HG03159 (cell line): ENCODE measurements at regions not wholly inside any gene's neighbourhood (a gene's known extent, or its start where the extent isn't known, plus 50 kb on each side); places are given as distances from the start of the nearest gene placed in this dataset.

Experiments used
- ATAC-seq: cut with Tn5 transposase; IDR thresholded peaks from one replicate; pipeline ENCODE4 v1.9.1; 2021; ENCODE audit warnings: mild to moderate bottlenecking, moderate library complexity; ENCODE audit not compliant: unreplicated experiment

DNA sequence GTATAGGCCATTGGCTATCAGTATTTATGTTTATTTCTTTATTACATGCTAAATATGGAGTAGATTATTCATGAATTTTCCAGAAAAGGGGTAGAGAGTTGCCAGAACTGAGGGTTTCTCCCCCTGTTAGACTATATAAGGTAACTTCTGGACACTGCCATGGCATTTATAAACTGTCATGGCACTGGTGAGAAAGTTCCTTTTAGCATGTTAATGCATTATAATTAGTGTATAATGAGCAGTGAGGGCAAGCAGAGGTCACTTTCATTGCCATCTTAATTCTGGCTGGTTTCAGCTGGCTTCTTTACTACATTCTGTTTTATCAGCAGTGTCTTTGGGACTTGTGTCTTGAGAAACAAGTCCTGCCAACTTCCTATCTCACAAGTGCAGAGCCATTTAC, 220.0 kb upstream of the CNR1 start:
- ATAC-seq: no peak

GRCh38 chr6:88383183-88383582, 217.0 kb upstream of the CNR1 start:
- ATAC-seq: no peak

DNA sequence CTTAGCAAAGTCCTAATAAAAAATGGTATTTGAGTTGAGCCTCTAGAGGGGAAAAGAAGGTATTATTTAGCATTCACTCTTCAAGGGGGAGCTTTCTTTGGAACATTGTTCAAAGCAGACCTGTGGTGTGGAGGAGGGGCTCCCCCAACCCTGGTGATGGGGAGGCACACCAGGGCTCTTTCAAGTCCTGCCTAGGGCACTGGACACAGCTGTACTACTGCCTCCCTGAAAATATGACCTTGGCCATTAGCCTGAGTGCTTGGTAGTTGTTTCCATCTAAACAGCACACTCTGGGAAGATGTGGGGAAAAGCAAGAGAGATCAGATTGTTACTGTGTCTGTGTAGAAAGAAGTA, 215.1 kb upstream of the CNR1 start:
- no peak for ATAC-seq

- no peak for ATAC-seq
Measured at GRCh38 chr6:88380618-88381288, 214.6 kb upstream of the CNR1 start.

DNA sequence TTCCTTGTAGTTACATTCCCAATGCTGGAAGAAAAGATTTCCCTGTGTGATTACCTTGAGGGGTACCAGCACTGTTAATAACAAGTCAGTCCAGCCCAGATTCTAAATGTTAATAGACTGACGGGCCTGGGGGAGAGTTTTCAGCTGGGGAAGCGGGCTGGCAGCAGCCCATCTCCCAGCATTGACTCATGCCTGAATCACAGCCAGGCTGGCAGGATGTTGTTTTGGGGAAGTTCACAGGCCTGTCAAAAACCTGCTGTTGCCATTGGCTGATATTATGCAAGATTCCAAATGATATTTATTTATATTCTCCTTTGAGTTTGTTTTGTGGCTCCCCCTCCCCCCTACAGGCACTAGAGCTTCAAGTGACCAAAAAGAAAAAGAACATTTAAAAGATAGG, 213.9 kb upstream of the CNR1 start:
- ATAC-seq: no peak

DNA sequence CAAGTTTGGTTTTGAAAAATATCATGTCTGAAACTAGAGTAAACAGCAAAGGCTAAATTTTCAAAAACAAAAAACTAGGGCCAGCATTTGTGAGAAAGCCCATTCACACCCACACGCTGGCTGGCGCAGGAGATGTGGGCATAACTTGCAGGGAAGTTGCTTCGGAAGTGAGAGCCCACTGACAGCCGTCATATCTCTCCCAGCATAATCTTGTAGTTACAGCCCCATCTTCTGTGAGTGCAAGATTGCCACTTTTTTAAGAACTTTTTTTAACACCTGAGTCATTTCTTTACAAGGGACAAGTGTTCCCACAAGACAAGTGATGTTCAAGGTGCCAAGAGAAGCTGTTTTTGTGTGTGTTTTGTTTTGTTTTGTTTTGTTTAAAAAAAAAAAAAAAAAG, 212.5 kb upstream of the CNR1 start:
- ATAC-seq: no peak

- no peak for ATAC-seq
Measured at GRCh38 chr6:88377976-88378568, 211.9 kb upstream of the CNR1 start.

DNA sequence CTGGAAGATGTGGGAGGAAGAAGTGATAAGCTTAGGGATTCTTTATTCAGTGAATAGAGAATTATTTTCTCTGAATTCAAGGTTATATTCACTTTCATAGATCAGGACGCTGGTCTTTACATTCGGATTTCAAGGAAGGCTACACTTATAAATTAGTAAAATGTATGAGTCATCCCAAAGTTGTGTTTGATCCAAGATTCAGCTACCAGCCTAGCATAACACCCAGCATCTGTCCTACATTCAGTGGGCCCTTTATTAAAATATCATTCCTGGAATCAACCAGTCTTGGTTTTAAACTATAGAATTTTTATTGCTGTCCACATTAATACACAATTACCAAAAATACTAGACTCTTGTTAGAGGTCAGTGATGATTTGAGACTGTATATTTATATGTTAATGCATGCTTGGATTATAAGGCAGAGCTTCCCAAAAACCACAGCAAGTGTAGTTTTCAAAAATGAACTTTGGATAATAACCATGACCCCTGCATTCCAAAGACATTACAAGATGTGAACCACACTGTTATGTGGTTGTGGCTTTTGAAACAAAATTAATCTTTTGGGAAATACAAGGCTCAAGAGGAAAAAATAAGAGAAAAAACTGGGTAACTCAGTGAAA, 210.7 kb upstream of the CNR1 start:
- no peak for ATAC-seq

DNA sequence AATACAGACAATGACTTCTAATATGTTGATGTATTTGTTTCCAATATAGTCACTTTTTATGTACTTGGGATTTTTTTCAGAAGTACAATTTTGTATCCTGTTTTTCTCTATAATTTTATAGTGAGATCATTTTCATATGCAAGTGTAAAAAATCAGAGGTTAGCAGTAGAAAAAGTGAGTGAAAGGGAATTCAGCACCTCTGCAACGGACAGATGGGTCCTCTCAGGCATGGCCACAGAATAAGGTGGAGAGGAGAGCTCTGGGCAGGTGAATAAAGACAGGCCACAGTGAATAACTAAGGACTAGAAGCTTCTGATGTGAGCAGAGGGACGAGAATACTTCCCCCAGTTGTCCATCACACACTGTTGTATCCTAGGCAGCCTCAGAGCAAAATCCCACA, 210.1 kb upstream of the CNR1 start:
- ATAC-seq: no peak

GRCh38 chr6:88374553-88374952, 208.4 kb upstream of the CNR1 start:
- ATAC-seq: no peak

DNA sequence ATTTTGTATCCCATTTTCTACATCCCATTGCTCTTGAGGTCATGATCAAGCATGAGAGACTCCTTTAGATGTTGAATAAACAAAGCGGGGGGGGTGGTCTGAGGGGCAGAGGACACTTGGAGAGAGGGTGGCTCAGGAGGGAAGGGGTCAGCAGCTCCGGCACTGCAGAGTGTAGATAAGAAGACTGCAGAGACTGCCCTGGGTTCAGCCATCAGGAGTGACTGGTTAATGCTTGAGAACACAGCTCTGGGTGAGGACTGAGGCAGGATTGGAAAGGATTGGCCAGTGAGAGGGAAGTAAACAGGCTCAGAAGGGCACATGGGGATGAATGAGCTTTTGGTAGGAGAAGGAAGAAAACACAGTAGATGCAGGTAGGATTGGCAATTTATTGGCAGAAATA, 205.3 kb upstream of the CNR1 start:
- ATAC-seq: no peak

DNA sequence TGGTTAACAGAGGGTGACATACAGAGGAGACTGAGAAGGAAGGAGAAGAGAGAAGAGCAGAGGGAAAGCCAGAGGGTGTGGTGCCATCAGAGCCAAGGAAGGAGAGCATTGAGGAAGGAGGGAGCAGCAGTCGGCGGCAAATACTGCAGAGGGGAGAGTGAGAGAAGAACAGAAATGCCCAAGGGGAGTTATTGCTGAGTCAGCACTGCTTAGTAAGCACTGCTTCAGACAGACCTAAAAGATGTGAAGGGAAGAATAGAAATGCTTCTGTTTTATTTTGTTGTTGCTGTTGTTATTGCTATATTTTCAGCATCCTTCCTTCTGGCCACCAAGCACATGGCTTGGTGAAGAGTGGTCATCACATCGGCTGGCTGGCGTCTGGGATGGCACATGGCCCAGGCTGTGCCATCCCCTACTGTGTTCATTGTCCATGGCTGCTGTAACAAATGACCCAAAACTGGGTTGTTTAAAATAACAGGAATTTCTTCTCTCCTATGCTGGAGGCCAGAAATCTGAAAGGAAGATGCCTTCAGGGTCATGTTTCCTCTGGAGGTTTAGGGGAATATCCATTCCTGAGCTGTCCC, 204.1 kb upstream of the CNR1 start:
- no peak for ATAC-seq

DNA sequence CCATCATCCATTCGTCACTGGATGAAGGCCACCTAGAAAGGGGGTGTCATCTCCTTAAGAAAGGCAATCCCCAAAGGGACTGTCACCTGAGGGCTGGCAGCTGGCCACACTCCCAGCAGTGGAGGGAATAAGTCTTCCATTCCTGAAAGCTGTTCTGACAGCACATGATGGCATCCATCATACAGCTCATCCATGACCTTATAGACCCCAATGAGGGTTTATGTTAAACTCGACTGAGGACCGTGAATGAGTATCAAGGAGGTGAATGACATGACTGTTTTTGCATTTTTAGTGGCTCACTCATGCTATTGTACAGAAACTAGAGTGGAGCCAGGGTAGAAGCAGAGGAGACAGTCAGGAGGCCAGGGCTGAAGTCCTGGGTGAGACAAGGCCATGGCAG, 203.1 kb upstream of the CNR1 start:
- ATAC-seq: no peak

GRCh38 chr6:88368071-88368787, 202.1 kb upstream of the CNR1 start:
- ATAC-seq: no peak

GRCh38 chr6:88367248-88367647, 201.1 kb upstream of the CNR1 start:
- no peak for ATAC-seq

- no peak for ATAC-seq
Measured at GRCh38 chr6:88366672-88367071, 200.5 kb upstream of the CNR1 start.

DNA sequence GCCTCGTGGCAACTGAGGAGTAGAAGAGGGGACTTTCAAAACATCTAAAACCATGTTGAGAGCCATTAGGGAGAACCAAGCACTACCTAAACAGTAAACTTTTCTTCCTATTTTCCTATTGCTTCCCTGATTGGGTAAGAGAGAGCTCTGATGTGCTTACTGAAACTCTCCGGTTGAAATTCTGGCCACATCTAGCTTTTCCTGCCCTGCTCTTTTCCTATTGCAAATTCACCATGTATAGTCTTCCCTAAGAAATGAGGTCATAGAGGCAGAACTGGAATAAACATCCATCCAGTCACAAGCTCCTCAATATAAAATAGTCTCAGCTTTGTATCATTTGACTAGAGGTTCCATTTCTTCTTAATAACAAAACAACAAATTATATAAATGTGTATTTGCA, 199.5 kb upstream of the CNR1 start:
- ATAC-seq: no peak

DNA sequence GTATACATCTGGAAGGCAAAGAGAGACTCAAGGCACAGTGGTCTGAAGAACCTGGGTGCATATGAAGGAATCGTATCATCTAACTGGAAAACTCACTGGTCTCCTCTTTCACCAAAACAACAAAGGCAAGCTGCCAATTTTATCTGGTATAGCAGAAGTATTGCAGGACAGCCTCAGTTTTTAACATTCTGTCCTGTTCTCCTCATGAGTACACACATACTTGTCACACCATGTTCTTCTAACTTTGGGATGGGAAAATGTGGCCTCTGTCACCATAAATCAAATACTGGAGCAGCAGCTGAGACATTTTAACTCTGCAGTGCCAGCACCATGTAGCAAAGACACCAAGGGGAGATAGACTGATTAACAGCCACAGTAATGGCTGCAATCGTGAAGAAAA, 199.1 kb upstream of the CNR1 start:
- no peak for ATAC-seq

DNA sequence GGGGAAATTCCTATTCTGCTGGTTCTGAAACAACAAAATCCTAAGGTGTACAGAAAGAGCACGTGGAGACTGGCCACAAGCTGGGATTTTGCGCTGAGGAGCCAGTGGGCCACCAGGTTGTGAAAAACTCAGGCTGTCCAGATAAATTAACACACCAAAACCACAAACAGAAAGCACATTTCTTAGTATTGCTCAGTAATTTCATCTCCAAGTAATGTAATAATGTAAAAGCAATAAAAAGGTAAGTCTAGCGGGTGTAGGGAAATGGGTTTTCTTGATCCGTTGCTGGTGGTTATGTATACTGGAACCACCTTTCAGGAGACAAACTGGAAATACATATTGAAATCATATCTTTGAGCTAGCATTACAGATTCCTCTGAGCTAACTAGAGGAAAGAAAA, 195.6 kb upstream of the CNR1 start:
- ATAC-seq: no peak

- ATAC-seq: no peak
Measured at GRCh38 chr6:88361298-88361697, 195.2 kb upstream of the CNR1 start.

DNA sequence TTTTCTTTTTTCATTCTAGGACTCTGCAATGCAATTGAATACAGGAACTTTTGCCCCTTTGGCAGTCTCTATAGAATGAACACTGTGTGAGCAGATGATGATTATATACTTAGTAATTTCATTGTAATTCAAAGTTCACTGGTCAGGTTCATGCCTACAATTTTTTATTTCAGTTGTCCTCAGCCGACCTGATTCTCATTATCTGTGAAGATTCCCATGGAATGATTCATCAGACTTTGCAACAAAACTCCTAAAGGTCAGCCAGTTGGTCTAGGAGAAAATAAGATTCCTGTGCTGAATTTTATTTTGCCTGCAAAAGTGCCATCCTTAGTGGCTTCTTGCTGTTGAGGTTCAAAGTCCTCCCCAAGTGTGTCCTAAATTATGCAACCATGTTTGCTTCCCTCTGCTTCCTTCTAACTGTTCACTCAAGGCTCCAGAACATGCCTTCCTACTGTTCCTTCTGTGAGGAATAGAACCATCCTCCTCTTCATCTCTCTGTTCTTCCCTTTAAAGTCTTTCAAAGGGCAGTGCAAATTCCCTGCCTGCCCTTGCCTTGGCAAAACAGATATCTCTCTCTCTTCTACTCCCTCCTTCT, 194.2 kb upstream of the CNR1 start:
- no peak for ATAC-seq
